ENCODE measurements at regions not wholly inside any gene's neighbourhood (a gene's known extent, or its start where the extent isn't known, plus 50 kb on each side); places are given as distances from the start of the nearest gene placed in this dataset.

DNA sequence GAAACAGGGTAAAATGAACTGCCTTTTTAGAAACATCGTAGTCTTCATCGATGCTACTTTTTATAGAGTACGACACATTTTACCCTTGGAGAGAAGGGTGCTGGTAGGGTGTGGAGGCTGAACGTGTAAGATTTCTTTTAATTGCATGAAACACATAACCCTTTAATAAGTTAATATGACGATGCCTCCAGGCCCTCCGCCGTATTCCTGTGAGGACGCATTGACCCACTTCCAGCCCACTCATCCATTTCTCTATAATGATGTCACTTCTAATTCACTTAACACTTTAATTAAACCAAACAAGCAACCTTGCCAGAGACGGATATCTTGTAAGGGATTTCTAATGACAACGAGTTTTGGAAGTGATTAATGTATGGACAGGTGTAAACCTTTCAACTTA, 158.7 kb downstream of the IRX2 start:
- Histone ChIP-seq H3K4me1 (ENCODE audit: insufficient read depth, low read length, severe bottlenecking) (no peaks in the 10 kb centered on the region), H3K27me3 (ENCODE audit: insufficient read depth, low read length) (no peaks in the 10 kb centered on the region)
- no peak for TF ChIP-seq EZH2 (IDR thresholded peaks at IDR 0.05; ENCODE audit: borderline replicate concordance, low read length)
- TF ChIP-seq, protein P1, sequence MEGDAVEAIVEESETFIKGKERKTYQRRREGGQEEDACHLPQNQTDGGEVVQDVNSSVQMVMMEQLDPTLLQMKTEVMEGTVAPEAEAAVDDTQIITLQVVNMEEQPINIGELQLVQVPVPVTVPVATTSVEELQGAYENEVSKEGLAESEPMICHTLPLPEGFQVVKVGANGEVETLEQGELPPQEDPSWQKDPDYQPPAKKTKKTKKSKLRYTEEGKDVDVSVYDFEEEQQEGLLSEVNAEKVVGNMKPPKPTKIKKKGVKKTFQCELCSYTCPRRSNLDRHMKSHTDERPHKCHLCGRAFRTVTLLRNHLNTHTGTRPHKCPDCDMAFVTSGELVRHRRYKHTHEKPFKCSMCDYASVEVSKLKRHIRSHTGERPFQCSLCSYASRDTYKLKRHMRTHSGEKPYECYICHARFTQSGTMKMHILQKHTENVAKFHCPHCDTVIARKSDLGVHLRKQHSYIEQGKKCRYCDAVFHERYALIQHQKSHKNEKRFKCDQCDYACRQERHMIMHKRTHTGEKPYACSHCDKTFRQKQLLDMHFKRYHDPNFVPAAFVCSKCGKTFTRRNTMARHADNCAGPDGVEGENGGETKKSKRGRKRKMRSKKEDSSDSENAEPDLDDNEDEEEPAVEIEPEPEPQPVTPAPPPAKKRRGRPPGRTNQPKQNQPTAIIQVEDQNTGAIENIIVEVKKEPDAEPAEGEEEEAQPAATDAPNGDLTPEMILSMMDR (IDR thresholded peaks at IDR 0.05; ENCODE audit: low read length), result no peak

DNA sequence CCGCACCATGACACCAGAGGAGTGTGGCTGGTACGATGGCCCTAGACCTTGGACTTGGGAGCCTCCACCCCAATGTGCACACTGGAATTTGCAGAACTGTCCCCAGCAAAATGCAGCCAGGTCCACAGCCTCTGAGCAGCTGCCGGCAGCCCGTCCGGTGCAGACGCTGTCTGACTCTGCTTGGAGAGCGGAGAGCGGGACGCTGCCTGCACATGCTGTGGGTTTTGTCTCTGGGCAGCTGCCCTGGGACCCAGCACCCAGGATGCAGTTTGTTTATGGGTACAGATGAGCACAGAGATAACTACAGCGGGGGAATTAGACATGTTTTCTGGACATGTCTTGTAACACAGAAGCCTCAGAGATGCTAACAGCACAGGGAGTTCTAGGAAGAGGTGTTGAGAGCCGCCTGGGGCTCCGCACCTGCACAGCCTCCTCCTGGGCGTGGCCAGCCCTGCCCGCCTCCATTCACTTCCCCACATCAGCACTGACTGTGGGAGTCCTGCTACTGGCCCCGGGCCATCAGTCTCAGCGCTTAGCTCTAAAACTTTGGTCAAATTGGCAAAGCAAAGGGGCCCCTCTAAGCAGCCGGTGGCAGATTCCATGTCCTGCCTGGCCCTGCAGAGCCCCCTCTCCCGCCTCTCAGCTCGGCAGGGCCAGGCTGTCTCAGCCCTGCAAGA, 159.6 kb downstream of the IRX2 start:
- Histone ChIP-seq H3K79me2 (ENCODE audit: insufficient read depth, low read length) (no peaks in the 10 kb centered on the region), H2AFZ (ENCODE audit: low read length) (no peak overlapping the region), H3K27me3 (ENCODE audit: insufficient read depth, low read length) (no peaks in the 10 kb centered on the region), H3K9me3 (ENCODE audit: low read length) (no peaks in the 10 kb centered on the region), H3K27ac (ENCODE audit: low read depth, low read length, poor library complexity, severe bottlenecking) (no peak overlapping the region), H3K4me2 (ENCODE audit: low read length) (no peak overlapping the region), H4K20me1 (ENCODE audit: insufficient read depth, low read length) (no peaks in the 10 kb centered on the region), H3K9me2 (ENCODE audit: low read depth, low read length) (no peaks in the 10 kb centered on the region), H3K36me3 (ENCODE audit: insufficient read depth, low read length) (no peaks in the 10 kb centered on the region), H3F3A (ENCODE audit: insufficient read depth, low read length) (no peaks in the 10 kb centered on the region), H3K4me1 (ENCODE audit: insufficient read depth, low read length, severe bottlenecking) (no peaks in the 10 kb centered on the region), H3K9ac (ENCODE audit: low read length) (no peak overlapping the region), H3K4me3 (ENCODE audit: low read depth, low read length, poor library complexity, severe bottlenecking) (no peak overlapping the region)
- TF ChIP-seq, protein P1 (IDR thresholded peaks at IDR 0.05; ENCODE audit: low read length), result no peak
- no peak for TF ChIP-seq EZH2 (IDR thresholded peaks at IDR 0.05; ENCODE audit: borderline replicate concordance, low read length)

More for the DNA sequence above, 158.7 kb downstream of the IRX2 start:
- Histone ChIP-seq H3K4me2 (ENCODE audit: low read length) (no peak overlapping the region), H3K4me3 (ENCODE audit: low read depth, low read length, poor library complexity, severe bottlenecking) (no peak overlapping the region), H3K9ac (ENCODE audit: low read length) (no peak overlapping the region), H3F3A (ENCODE audit: insufficient read depth, low read length) (no peaks in the 10 kb centered on the region), H3K79me2 (ENCODE audit: insufficient read depth, low read length) (no peaks in the 10 kb centered on the region), H4K20me1 (ENCODE audit: insufficient read depth, low read length) (no peaks in the 10 kb centered on the region), H3K27ac (ENCODE audit: low read depth, low read length, poor library complexity, severe bottlenecking) (no peak overlapping the region), H3K9me2 (ENCODE audit: low read depth, low read length) (no peaks in the 10 kb centered on the region), H3K9me3 (ENCODE audit: low read length) (no peaks in the 10 kb centered on the region), H3K36me3 (ENCODE audit: insufficient read depth, low read length) (no peaks in the 10 kb centered on the region), H2AFZ (ENCODE audit: low read length) (no peak overlapping the region)

DNA sequence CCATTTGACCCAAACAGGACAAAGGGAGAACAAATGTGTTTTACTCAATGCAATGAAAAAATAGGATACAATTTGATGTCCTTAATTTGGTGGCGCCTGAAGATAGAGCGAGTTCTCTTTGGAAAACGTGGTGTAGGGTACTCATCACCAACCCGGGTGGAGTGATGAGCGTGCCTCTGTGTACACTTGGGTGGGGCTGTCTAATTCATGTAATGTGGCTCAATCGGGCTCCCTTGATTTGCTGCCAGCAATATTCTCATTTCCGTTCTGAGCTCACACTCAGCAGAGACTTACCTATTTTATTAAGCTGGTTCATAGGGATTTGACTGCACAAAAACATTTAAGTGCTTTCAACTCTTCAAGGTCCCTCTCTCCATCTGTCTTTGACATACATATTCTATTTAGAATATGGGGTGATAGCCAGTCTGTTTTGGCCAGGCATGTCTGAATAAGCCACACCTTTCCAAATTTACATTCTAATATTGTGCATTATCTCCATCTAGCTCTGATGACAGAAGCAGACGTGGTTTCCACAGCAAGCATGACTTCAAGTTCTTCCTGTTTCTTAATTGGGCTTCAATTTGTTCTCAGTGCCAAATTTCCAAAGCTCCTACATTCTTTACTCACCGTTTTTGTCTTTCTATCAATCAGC, 162.5 kb downstream of the IRX2 start:
- H3K4me1 ChIP-seq (ENCODE audit: insufficient read depth, low read length, severe bottlenecking), result no peaks in the 10 kb centered on the region
- TF ChIP-seq EZH2 (IDR thresholded peaks at IDR 0.05; ENCODE audit: borderline replicate concordance, low read length), result no peak
- TF ChIP-seq, protein P1 (IDR thresholded peaks at IDR 0.05; ENCODE audit: low read length), result no peak
- H2AFZ ChIP-seq (ENCODE audit: low read length), result no peak overlapping the region
- no peaks in the 10 kb centered on the region for H3F3A ChIP-seq (ENCODE audit: insufficient read depth, low read length)
- no peaks in the 10 kb centered on the region for H3K36me3 ChIP-seq (ENCODE audit: insufficient read depth, low read length)
- no peak overlapping the region for H3K4me3 ChIP-seq (ENCODE audit: low read depth, low read length, poor library complexity, severe bottlenecking)
- no peak overlapping the region for H3K9ac ChIP-seq (ENCODE audit: low read length)
- no peak overlapping the region for H3K4me2 ChIP-seq (ENCODE audit: low read length)
- no peaks in the 10 kb centered on the region for H3K9me3 ChIP-seq (ENCODE audit: low read length)
- H3K27ac ChIP-seq (ENCODE audit: low read depth, low read length, poor library complexity, severe bottlenecking), result no peak overlapping the region
- no peaks in the 10 kb centered on the region for H3K79me2 ChIP-seq (ENCODE audit: insufficient read depth, low read length)
- H3K27me3 ChIP-seq (ENCODE audit: insufficient read depth, low read length), result no peaks in the 10 kb centered on the region
- H4K20me1 ChIP-seq (ENCODE audit: insufficient read depth, low read length), result no peaks in the 10 kb centered on the region
- H3K9me2 ChIP-seq (ENCODE audit: low read depth, low read length), result no peaks in the 10 kb centered on the region

All from OCI-LY1 (cell line).